IPS-18c (cell line): ENCODE measurements at regions not wholly inside any gene's neighbourhood (a gene's known extent, or its start where the extent isn't known, plus 50 kb on each side); places are given as distances from the start of the nearest gene placed in this dataset.

ENCODE experiments used
- H3K4me3 ChIP-seq: 2 replicates; pipeline ENCODE4 v1.7.0; 2013; ENCODE audit warnings: low read depth, mild to moderate bottlenecking, low read length, moderate library complexity; ENCODE audit not compliant: insufficient read depth
- H3K9me3 ChIP-seq: one replicate; pipeline ENCODE4 v1.6.1; 2013; ENCODE audit warnings: mild to moderate bottlenecking, low read length, moderate library complexity; ENCODE audit not compliant: control insufficient read depth, insufficient read depth

DNA sequence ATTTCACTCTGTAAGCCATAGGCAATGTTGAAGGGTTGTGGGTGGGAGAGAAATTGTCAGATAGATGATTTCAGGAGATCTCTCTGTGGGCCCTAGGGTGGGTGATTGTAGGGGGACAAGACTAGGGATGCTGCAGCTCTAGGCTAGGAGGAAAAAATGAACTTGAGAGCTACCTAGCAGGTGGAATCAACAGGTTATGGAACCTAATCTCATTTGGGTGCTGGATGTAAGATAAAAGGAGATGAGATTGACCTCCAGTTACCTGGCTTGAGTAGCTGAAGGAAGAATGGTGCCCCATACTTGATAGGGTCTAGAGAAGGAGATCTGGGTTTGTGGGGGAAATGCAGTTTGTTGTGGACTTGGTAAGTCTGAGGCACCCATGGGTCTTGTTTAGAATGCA, 396.5 kb downstream of the RRAGC start:
- Histone ChIP-seq H3K9me3 (no peaks in the 10 kb centered on the region), H3K4me3 (no peak overlapping the region)

DNA sequence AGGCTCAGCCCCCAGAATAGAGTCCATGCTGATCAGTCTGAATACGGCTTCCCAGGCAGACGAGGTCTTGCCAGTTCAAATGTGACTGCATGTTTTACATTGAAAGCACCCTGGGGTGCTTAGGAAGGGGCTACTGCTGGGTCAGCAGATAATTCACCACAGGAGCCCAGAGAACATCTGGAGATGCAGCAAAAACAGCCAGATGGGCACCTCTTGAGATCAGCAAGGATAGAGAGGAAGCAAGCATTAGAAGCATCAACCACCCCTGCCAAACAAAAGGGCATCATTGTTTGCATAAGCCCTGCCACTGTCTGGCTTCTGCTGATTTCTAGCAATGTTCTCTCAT, 403.1 kb downstream of the RRAGC start:
- H3K4me3 ChIP-seq, result no peak overlapping the region
- peaks cover 4% of the 10 kb centered on the region for H3K9me3 ChIP-seq

DNA sequence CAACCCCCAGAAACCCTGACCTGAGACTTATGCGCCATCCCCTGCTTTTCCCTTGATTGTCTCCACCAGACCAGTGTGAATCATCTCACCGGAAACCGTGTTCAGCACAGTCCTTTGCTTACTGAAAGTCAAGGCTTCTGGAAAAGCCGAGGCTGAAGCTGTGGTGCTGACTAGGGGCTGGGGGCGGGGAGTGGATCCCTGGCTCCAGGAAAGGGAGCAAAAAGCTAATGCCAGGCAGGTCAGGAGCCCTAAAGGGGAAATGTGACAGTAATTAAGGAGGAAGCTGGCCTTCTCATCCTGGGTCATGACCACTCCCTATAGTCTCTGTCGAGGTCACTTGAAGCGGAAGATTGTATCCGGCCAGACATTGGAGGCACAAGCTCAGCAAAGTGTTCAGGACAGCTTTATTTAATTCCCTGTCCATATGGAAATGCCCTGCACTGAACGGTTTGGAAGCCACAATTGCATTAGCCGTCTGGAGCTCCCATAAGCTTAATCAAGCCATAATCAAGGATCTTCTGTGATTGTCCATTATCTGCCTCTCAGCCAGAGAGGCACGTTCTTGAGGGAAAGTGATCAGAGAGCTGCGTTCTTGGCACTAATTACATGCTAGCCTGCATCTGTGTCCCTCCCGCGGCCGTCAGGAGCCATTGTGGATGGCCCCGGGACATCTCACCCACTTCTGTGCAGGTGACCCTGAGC, 403.6 kb downstream of the RRAGC start:
- no peak overlapping the region for H3K4me3 ChIP-seq

DNA sequence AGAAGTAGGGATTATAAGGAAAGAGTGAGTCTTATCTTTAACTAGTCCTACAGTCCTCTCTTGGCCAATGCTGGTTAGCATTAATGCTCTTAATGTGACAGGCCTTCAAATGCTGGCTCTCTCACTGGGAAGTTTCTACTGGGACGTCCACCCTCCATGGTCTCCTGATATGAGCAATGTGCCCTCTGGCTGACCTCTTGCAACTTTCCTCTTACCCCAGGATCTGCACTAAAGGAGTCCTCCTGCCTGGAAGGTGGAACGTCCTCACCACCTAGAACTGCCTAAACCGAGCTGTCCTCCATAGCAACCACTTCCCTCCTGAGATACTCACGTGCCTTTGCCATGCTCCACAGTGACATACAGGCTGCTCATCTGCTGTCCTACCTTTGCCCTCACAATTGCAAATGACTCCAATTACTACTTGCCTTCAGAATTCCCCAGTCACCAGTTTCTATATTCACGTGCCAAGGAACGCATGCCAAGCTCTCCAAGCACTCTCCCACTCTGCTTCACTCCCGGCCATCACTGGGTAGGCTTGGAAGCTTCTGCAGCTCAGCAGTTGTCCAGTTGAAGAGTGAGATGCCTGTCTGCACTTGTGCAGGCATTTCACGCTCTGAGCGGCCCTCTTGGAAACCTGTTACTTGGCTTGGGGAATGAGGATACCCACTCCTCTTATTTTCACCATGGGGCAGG, 404.7 kb downstream of the RRAGC start:
- Histone ChIP-seq H3K9me3 (peaks cover 4% of the 10 kb centered on the region), H3K4me3 (no peak overlapping the region)

More for the DNA sequence above, 403.6 kb downstream of the RRAGC start:
- H3K9me3 ChIP-seq, result peaks cover 4% of the 10 kb centered on the region

DNA sequence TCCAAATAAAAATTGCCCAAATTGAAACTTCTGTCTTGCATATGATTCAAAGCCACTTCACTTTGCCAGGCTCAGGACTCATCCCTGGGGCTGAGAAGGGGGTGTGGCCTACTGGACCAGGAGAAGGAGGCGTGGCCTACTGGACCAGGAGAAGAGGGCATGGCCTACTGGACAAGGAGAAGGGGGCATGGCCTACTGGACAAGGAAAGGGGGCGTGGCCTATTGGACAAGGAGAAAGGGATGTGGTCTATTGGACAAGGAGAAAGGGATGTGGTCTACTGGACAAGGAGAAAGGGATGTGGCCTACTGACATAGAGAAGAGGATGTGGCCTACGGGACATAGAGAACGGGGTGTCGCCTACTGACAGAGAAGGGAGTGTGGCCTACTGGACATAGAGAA, 405.3 kb downstream of the RRAGC start:
- Histone ChIP-seq H3K4me3 (no peak overlapping the region), H3K9me3 (peaks cover 4% of the 10 kb centered on the region)

DNA sequence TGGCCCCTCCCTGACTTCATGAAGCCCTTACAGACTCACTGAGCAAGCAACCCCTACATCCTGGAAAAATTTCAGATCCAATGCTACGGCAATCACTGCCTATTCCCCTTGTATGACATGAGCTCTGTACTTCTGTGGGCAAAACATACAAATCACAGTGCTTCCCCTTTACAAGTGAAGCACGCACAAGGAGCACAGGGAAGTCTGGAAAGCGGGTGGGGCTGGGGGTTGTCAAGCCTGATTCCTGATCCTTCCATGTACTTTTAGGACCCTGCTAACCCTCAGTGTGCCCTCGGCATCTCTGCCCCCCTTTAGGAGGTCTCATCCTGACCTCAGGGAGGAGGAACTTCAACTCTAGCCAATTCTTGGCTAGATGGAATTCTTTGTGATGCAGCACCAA, 405.7 kb upstream of the POU3F1 start:
- H3K9me3 ChIP-seq, result peaks cover 4% of the 10 kb centered on the region
- H3K4me3 ChIP-seq, result no peak overlapping the region

DNA sequence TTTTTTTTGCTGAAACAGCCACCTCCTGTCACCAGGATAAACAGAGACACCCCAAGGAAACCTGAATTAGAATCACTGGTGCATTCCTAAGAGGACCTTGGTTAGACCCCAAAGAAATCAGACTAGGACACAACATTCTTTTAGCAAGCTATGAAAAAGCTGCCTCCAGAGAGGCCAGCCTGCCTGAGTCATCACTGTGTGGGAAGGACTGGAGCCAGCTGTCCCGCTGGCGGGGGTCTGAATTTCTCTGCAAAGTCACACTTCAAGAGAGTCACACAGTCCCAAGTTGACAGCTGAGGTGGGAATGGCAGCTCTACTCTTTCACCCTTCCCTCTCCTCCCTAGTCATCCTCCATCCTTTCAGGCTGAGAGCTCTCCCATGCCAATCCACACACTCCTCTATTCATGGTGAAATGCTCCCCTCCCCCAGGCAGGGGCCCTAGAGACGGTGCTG, 405.0 kb upstream of the POU3F1 start:
- H3K9me3 ChIP-seq, result peaks cover 2% of the 10 kb centered on the region
- H3K4me3 ChIP-seq, result no peak overlapping the region

DNA sequence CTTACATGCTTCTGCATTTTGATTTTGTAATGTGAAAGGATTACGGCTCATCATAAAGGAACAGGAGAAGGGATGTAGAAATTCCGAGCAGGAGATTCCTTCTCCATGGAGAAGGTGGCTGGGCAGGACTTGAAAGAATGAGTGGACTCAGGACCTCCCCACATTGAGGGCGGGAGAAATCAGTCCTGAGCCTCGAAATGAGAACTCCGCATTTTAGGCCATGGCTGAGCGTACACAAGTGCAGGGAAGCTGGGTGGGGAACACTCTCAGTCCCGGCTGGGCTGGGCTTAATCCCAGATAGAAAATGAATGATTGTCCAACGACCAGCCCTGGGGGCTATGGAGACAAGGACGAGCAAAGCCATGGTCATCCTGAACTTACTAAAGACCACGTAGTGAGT, 402.3 kb upstream of the POU3F1 start:
- H3K9me3 ChIP-seq, result no peaks in the 10 kb centered on the region
- no peak overlapping the region for H3K4me3 ChIP-seq

DNA sequence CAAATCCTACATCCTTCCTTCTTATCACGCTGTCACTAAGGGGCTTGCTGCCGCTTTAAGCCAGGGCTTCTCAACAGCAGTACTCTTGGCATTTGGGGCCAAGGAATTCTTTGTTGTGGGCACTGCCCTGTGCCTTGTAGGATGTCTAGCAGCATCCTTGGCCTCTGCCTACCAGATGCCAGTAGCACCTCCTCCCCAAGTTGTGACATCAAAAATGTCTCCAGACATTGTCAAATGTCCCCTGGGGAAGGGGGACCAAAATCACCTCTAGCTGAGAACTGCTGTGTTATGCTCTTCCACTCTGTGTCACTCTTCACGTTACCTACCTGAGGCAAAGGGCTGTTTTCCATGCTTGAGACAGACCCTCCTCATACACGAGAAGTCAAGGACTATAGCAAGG, 400.3 kb upstream of the POU3F1 start:
- no peaks in the 10 kb centered on the region for H3K9me3 ChIP-seq
- H3K4me3 ChIP-seq, result no peak overlapping the region

DNA sequence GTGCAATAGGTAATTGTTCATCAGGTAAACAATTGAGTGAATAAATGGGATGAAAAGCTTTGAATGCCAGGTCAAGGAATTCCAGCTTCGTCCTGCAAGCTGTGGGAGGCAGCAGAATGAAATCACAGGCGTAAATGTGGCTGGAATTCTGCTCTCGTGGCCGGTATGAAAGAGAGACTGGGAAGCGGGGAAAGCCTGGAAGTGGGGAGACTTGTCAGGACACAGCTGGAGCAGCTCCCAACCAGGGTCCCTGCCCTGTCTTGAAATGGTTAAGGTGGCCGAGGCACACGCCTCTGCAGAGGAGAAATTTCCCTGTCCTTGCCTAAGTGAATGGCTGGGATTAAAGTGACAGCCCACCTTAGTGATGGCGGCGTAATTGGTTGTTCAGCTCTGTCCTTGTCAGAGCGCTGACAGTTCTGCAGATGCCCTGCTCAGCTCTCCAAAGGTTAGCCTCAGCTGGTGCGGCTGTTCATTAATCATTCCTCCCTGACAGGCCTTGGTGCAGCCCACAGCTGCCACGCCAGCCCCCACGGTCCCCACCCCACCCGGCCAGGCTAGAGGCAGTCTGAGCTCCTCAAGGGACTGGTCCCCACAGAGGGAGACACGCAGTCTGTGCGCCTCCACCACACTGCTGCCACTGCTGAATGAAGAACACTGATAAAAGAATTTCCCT, 398.3 kb upstream of the POU3F1 start:
- no peak overlapping the region for H3K4me3 ChIP-seq
- no peaks in the 10 kb centered on the region for H3K9me3 ChIP-seq

DNA sequence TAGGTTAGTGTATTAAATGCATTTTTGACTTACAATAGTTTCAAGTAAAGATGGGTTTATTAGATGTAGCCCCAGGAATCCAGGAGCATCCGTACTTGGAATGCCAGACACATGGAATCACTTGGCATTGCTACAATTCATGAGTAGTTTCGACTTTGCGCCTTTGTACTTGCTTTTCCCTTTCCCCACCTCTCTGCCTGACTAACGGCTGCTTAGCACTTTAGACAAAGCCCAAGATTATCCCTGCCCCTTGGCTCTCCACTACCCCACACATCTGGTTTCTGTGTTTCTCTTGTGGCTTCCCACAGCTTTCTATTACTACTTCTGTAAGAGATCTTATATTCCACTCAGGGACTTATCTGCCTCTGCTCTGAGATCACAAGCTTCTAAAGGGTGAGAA, 397.7 kb upstream of the POU3F1 start:
- H3K4me3 ChIP-seq, result no peak overlapping the region
- no peaks in the 10 kb centered on the region for H3K9me3 ChIP-seq

DNA sequence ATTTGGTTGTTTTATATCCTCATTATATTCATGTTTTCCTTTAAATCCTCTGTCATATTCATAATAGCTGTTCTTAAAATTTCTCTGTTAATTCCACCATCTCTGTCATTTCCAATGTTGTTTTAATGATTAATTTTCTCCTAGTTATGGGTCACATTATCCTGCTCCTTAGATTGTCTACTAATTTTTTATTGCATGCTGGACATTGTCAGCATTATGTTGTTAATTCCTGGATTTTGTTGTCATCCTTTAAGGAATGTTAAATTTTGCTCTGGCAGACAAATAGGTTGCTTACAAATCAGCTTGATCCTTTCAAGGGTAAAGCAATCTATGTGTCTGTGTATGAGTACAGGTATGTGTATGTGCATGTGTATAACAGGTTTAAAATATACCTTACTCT, 393.8 kb upstream of the POU3F1 start:
- no peaks in the 10 kb centered on the region for H3K9me3 ChIP-seq
- H3K4me3 ChIP-seq, result no peak overlapping the region

DNA sequence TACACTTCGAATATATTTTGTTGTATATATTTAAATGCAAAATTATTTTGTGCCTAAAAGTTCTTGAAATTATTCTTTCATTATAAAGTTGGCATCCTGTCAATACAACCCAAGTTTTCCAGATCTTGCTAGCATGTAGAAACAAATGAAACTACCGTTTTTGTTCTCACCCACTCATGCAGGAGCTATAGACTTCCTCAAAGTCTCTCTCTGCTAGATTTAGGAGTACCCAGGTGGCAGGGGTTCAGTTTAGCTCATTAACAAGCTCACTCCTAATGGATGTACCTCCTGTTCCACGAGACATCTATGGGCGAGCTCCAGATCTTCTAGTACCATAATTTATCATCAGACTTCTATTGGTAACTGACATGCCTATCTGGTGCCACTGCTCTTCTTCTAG, 390.2 kb upstream of the POU3F1 start:
- H3K9me3 ChIP-seq, result no peaks in the 10 kb centered on the region
- no peak overlapping the region for H3K4me3 ChIP-seq

DNA sequence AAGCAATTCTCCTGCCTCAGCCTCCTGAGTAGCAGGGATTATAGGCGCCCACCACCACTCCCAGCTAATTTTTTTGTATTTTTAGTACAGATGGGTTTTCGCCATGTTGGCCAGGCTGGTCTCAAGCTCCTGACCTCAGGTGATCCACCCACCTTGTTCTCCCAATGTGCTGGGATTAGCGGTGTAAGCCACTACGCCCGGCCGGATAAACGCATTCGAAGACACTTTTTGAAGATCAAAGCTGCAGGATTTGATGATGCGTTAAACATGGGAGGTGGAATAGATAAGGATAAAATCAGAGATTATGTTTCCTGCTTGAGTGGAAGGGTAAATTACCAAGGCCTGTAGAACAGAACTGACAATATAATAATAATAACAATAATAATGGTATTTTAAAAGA, 389.4 kb upstream of the POU3F1 start:
- no peak overlapping the region for H3K4me3 ChIP-seq
- no peaks in the 10 kb centered on the region for H3K9me3 ChIP-seq

DNA sequence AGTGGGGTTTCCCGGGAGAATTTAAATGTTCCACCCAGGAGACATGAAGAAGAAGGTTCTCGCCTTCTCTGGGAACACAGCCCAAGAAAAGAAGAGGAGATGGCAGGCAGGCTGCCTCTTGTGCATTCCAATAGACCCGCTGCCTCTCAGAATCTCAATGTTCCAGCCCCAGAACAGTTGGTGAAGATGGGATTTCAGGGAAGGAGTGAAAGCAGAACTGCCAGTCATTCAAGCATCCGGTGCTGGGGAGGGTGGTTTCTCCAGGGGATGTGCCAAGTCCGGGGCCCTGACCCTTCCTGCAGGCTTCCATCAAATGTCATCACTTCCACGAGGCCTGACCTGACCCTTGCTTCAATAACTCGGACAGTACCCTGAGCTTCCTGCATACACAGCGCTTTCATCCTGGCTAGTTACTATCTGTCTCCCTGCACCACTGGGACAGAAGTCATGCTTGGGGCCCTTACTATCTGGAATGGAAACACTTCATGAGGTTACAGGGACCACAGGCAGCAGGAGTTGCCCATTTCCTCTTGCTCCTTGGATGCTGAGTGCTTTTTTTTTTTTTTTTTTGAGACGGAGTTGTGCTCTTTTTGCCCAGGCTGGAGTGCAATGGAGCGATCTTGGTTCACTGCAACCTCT, 386.6 kb upstream of the POU3F1 start:
- no peaks in the 10 kb centered on the region for H3K9me3 ChIP-seq
- H3K4me3 ChIP-seq, result no peak overlapping the region

DNA sequence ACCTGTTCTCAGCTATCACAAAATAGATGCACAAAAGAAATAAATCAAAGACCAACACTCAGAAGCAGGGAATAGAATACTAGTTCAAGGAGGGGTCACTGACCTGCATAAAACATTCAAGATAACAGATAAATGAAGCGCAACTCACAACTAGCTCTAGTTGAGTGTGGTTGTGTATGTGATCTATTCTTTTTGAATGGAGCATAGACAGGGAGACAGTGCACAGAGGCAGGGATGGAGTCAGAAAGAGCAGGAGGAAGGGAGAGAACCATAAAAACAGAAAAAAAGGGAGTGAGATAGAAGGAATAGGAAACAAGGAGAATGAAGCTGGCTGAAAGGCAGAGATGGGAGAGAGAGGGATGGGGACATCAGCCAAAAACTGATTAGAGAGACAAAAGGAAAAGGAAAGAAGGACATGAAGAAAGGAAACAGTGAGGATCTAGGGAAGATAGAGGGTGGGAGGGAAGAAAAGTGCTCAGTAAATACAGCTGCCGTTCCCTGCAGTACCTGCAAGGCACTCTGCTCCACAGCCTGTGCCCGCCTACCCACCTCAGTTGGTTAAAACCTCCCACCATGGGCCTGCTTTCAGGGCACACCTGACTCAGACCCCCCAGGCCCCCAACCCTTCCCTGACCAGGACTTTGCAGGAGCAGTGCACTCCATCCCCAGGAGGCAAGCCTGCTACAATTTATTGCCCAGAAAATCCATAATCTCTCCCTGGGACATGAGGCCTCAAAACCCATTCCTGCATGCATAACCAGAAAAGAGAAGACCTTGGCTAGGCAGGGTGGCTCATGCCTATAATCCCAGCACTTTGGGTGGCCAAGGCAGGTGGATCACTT, 385.2 kb upstream of the POU3F1 start:
- no peaks in the 10 kb centered on the region for H3K9me3 ChIP-seq
- no peak overlapping the region for H3K4me3 ChIP-seq

DNA sequence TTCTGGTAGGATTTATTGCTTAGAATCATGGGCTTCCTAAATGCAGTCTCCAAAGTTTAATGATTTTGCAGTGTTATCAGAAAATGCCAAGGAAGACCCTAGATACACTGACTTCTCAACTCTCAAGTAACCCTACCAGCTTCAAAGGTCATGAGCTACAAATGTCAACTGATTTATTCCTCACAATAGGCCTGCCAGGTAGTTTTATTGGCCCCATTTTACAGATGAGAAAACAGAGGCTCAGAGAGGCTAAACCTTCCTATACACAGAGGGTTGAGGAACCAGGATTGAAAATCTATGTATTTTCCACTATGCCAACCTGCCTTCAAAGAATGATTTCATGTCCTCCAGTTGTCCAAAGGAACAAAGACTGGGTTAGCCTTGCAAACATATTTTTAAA, 384.4 kb upstream of the POU3F1 start:
- Histone ChIP-seq H3K9me3 (no peaks in the 10 kb centered on the region), H3K4me3 (0 out of 2 replicates have a peak overlapping the region, but pooled peaks have one; percentile 15)
